GM20000 (cell line): ENCODE measurements at regions not wholly inside any gene's neighbourhood (a gene's known extent, or its start where the extent isn't known, plus 50 kb on each side); places are given as distances from the start of the nearest gene placed in this dataset.
"Not testable (repeated sequence)": the region's sequence is repeated elsewhere in the genome, so short reads cannot be mapped to it uniquely, and the experiment has no call there.

ENCODE experiments used
- DNase-seq: peaks from one replicate; pipeline ENCODE4 v3.0.0; 2012; ENCODE audit warnings: low spot score
- TF ChIP-seq, protein P1 (sequence below): IDR thresholded peaks from 2 replicates; pipeline ENCODE4 v1.5.1; 2012; ENCODE audit warnings: mild to moderate bottlenecking, control low read depth; ENCODE audit errors: extremely low read depth, missing control alignments

DNA sequence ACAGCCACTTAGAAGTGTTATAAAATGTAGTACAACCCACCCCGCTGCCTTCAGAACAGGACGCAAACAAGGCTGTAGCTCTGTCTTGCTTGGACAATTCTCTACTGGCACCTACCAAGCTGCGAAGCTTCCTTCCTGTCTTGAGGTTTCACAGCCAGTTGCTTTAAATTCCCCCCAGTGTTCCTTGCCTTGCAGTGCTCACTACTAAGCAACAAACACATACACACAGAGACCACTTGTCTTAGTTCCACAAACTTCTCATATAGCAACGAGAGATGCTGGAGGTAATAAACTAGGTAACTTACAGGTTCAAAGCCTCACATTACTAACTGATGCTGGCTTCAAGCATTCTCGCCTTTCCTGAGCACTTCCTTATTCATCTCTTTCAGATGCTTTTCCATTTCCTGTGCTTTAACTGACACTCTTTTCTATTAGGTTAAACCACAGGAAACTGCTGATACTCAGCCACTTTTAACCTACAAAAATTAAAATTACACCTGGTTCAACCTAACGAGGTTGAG lies 91.5 kb upstream of the PTGDR start:
- DNase-seq, result no peak
- TF ChIP-seq, protein P1, sequence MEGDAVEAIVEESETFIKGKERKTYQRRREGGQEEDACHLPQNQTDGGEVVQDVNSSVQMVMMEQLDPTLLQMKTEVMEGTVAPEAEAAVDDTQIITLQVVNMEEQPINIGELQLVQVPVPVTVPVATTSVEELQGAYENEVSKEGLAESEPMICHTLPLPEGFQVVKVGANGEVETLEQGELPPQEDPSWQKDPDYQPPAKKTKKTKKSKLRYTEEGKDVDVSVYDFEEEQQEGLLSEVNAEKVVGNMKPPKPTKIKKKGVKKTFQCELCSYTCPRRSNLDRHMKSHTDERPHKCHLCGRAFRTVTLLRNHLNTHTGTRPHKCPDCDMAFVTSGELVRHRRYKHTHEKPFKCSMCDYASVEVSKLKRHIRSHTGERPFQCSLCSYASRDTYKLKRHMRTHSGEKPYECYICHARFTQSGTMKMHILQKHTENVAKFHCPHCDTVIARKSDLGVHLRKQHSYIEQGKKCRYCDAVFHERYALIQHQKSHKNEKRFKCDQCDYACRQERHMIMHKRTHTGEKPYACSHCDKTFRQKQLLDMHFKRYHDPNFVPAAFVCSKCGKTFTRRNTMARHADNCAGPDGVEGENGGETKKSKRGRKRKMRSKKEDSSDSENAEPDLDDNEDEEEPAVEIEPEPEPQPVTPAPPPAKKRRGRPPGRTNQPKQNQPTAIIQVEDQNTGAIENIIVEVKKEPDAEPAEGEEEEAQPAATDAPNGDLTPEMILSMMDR, result no peak

DNA sequence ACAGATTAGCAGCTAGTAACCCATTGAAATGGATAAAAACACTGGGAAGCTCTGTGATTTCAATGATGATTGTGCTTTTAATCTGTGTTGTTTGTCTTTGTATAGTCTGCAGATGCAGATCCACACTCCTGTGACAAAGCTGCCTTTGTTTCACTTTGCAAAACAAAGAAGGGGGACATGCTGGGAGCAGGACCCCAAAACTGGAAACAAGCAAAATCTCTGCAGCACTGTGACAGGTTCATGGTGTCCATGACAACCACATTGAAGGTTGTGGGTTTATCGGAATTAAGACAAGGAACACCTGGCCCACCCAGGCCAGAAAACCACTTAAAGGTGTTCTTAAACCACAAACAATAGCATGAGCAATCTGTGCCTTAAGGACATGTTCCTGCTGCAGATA lies 95.6 kb upstream of the PTGDR start:
- not testable (repeated sequence) for DNase-seq

DNA sequence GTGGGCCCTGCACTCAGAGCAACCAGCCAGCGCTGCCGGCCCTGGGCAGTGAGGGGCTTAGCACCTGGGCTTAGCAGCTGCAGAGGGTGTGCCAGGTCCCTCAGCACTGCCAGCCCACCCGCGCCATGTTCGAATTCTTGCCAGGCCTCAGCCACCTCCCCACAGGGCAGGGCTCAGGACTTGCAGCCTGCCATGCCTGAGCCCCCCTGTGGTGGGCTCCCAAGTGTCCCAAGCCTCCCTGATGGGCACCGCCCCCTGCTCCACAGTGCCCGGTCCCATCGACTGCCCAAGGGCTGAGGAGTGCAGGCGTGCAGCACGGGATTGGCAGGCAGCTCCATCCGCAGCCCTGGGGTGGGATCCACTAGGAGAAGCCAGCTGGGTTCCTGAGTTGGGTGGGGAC lies 98.0 kb upstream of the NID2 start:
- TF ChIP-seq, protein P1, result no peak
- DNase-seq, result no peak

DNA sequence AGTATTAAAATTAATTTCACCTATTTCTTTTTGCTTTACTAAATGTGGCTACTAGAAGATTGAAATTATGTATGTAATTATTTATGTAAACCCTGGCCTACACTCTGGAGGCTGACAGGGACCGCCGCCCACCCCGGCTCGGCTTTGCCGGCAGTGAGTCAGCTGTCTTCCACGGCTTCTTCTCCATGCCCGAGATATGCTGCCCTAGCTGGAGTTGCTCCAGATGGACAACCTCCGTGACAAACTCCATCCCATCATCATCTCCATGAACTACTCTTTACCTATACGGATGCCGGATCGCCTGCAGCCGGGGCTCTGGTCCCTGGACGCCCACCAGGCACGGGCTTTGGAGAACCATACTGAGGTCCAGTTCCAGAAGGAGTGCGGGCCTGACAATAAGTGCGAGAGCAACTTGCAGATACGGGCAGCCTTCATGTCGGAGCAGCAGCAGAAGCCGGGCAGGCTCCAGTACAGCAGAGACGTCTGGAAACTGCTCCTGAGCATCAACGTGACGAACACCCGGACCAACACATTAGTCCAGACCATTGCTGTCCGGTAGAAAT lies 86.9 kb upstream of the NID2 start:
- TF ChIP-seq, protein P1, result no peak
- no peak for DNase-seq

DNA sequence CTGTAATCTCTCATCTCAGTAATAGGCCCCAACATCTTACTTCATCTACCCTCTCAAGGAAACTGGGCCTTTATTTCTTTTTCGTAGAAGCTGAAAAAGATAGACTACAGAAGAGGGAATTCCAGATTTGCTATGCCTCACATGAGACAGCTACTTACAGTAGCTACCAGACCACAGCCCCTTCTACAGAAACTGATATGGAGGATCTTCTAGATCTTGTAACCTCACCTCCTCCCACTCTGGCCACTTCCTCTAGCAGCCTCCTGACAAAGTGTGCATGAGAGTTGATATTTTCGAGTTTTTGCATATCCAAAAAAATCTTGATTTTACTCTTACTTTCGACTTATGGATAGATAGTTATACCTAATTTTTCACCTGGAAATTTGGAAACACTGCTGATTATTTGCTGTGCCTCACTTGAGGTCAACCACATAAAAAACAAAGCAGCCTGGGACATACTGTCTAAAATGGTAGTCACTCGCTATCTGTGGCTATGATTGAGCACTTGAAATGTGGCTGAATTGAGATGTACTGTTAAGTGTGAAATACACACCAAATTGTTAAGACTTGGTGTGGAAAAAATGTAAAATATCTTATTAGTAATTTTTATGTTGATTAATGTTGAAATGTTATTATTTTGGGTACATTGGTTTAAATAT lies 86.3 kb upstream of the NID2 start:
- no peak for DNase-seq
- TF ChIP-seq, protein P1, result no peak

DNA sequence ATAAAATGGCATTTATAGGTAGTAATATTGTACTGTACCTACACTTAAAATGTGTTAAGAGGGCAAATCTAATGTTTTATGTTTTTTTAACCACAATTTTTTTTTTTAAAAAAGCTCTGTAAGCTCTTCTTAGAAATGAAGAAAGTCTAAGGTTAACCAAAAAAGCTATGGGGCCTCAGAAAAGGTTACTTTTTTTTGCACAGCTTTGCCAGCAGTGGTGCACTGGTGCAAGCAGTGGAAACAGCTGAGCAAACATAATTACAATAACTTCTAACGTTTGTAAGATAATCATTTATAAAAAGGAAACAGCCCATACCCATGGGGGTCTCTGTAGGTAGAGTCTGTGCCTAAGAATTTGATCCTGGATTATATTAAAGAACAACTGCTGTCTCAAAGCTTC lies 85.1 kb upstream of the NID2 start:
- DNase-seq, result no peak
- TF ChIP-seq, protein P1, result no peak

DNA sequence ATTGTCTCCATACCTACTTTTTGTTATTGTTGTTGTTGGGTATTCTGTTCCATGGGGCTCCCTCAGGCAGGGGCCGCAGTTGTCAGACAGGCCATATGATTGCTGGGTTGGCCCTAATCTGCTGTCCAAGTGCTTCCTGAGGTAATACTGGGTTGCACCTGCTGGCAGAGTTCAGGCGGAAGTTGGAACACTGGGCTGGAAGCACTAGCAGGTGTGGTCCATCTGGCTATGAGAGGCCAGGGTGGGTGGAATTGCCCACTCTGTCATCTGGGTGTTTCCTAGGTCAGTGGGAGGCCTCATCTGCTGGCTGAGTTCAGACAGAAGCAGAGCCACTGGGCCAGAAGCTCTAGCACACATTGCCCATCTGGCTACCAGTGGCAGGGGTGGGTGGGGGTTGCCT lies 81.3 kb upstream of the NID2 start:
- no peak for DNase-seq
- TF ChIP-seq, protein P1, result no peak

DNA sequence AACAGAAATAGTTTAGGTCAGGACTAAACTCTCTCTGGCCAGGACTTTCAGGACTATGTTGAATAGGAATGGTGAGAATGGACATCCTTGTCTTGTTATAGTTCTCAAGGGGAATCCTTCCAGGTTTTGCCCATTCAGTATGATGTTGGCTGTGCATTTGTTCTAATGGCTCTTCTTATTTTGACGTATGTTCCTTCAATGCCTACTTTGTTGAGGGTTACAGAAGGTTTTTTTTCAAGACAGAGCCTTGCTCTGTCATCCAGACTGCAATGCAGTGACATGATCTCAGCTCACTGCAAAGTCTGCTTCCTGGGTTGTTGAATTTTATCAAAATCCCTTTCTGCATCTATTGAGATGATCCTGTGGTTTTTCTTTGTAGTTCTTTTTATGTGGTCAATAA lies 79.5 kb upstream of the NID2 start:
- no peak for DNase-seq
- TF ChIP-seq, protein P1, result no peak
